Osteocyte (in vitro differentiated cells): ENCODE measurements at regions not wholly inside any gene's neighbourhood (a gene's known extent, or its start where the extent isn't known, plus 50 kb on each side); places are given as distances from the start of the nearest gene placed in this dataset.

Experiments
- DNase-seq: peaks from one replicate; pipeline ENCODE4 v3.0.0; 2021; ENCODE audit warnings: mixed read lengths; ENCODE audit not compliant: unreplicated experiment; ENCODE audit errors: extremely low spot score
- H3K27ac Mint-ChIP-seq: one replicate; pipeline ENCODE4 v1.8.0; 2021; ENCODE audit warnings: mild to moderate bottlenecking, mixed read lengths; ENCODE audit not compliant: unreplicated experiment
- H3K27me3 Mint-ChIP-seq: one replicate; pipeline ENCODE4 v1.8.0; 2021; ENCODE audit warnings: mixed read lengths; ENCODE audit not compliant: unreplicated experiment
- H3K36me3 Mint-ChIP-seq: one replicate; pipeline ENCODE4 v1.8.0; 2021; ENCODE audit warnings: mixed read lengths; ENCODE audit not compliant: unreplicated experiment
- H3K4me1 Mint-ChIP-seq: one replicate; pipeline ENCODE4 v1.8.0; 2021; ENCODE audit warnings: mixed read lengths; ENCODE audit not compliant: unreplicated experiment
- H3K4me3 Mint-ChIP-seq: one replicate; pipeline ENCODE4 v1.8.0; 2021; ENCODE audit warnings: mild to moderate bottlenecking, moderate library complexity, mixed read lengths; ENCODE audit not compliant: unreplicated experiment
- H3K9me3 Mint-ChIP-seq: one replicate; pipeline ENCODE4 v1.8.0; 2021; ENCODE audit warnings: mixed read lengths; ENCODE audit not compliant: unreplicated experiment
- TF ChIP-seq, protein P1 (sequence below): fragments of 200-600 bp; sonication (generic); IDR thresholded peaks from 2 replicates; pipeline ENCODE4 v1.5.0; 2021; ENCODE audit warnings: antibody characterized with exemption, mild to moderate bottlenecking, moderate library complexity

GRCh38 chr7:52980129-52980528 lies 55.3 kb upstream of the POM121L12 start:
- TF ChIP-seq, protein P1, sequence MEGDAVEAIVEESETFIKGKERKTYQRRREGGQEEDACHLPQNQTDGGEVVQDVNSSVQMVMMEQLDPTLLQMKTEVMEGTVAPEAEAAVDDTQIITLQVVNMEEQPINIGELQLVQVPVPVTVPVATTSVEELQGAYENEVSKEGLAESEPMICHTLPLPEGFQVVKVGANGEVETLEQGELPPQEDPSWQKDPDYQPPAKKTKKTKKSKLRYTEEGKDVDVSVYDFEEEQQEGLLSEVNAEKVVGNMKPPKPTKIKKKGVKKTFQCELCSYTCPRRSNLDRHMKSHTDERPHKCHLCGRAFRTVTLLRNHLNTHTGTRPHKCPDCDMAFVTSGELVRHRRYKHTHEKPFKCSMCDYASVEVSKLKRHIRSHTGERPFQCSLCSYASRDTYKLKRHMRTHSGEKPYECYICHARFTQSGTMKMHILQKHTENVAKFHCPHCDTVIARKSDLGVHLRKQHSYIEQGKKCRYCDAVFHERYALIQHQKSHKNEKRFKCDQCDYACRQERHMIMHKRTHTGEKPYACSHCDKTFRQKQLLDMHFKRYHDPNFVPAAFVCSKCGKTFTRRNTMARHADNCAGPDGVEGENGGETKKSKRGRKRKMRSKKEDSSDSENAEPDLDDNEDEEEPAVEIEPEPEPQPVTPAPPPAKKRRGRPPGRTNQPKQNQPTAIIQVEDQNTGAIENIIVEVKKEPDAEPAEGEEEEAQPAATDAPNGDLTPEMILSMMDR: no peak
- Mint-ChIP-seq H3K9me3 (peaks cover 41% of the 10 kb centered on the region), H3K4me3 (no peak overlapping the region), H3K27me3 (no peaks in the 10 kb centered on the region), H3K4me1 (no peaks in the 10 kb centered on the region), H3K36me3 (no peaks in the 10 kb centered on the region), H3K27ac (no peak overlapping the region)
- DNase-seq: no peak

DNA sequence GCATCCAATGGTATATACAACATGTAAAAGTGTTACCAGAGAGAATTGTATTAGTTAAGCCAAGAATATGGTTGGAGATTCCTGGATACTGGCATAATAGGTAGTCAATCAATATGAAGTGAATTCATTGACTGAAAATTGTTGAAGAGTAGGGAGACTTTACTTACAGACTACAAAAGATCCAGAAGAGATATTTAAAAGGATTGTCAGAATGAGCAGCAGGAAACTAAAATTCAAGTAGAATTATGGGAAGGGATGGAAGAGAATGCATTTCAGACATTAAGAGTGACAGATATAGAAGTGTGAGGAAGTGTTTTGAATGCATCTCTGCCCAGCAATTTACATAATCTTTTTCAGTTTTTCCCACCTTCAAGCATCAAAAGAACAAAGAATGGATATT lies 62.3 kb upstream of the POM121L12 start:
- peaks cover 27% of the 10 kb centered on the region for H3K9me3 Mint-ChIP-seq

GRCh38 chr7:52962402-52963076 lies 72.9 kb upstream of the POM121L12 start:
- peaks cover 28% of the 10 kb centered on the region for H3K9me3 Mint-ChIP-seq
- no peaks in the 10 kb centered on the region for H3K27me3 Mint-ChIP-seq
- H3K36me3 Mint-ChIP-seq: no peaks in the 10 kb centered on the region
- TF ChIP-seq, protein P1: no peak
- H3K4me3 Mint-ChIP-seq: no peak overlapping the region
- H3K4me1 Mint-ChIP-seq: no peaks in the 10 kb centered on the region
- no peak overlapping the region for H3K27ac Mint-ChIP-seq
- DNase-seq: no peak

More for the DNA sequence above, 62.3 kb upstream of the POM121L12 start:
- Mint-ChIP-seq H3K27ac (no peak overlapping the region), H3K27me3 (no peaks in the 10 kb centered on the region), H3K4me1 (no peaks in the 10 kb centered on the region), H3K36me3 (no peaks in the 10 kb centered on the region), H3K4me3 (no peak overlapping the region)
- no peak for DNase-seq
- TF ChIP-seq, protein P1: no peak

DNA sequence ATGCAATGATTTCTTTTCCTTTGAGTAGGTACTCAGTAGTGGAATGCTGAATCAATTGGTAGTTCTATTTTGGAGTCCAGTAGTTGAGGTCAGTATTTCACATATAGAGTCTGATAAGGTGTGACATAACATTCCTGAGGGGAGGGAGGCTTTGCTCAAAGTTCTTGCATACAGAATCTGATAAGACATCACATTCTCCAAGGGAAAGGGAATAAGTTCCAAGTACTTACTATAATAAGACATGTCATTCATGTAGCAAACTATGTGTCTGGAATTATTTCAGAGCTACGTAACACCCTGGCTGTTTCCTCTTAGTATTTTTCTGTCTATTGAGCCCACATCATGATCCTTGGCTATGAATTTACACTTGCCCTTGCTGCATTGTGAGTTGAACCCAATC lies 74.3 kb upstream of the POM121L12 start:
- H3K9me3 Mint-ChIP-seq: peaks cover 29% of the 10 kb centered on the region
- H3K27ac Mint-ChIP-seq: no peak overlapping the region
- no peaks in the 10 kb centered on the region for H3K27me3 Mint-ChIP-seq
- DNase-seq: no peak
- H3K36me3 Mint-ChIP-seq: no peaks in the 10 kb centered on the region
- H3K4me3 Mint-ChIP-seq: no peak overlapping the region
- H3K4me1 Mint-ChIP-seq: no peaks in the 10 kb centered on the region
- TF ChIP-seq, protein P1: no peak

- H3K4me1 Mint-ChIP-seq: no peaks in the 10 kb centered on the region
- H3K9me3 Mint-ChIP-seq: peaks cover 28% of the 10 kb centered on the region
- no peak overlapping the region for H3K4me3 Mint-ChIP-seq
- no peak for DNase-seq
- H3K36me3 Mint-ChIP-seq: no peaks in the 10 kb centered on the region
- H3K27me3 Mint-ChIP-seq: no peaks in the 10 kb centered on the region
- TF ChIP-seq, protein P1: no peak
- H3K27ac Mint-ChIP-seq: no peak overlapping the region
Observed at GRCh38 chr7:52959878-52960660, 75.4 kb upstream of the POM121L12 start.
